Endodermal cell (in vitro differentiated cells): ENCODE measurements at regions not wholly inside any gene's neighbourhood (a gene's known extent, or its start where the extent isn't known, plus 50 kb on each side); places are given as distances from the start of the nearest gene placed in this dataset.

ENCODE experiments used
- DNase-seq: peaks from one replicate; pipeline ENCODE4 v3.0.0-alpha.2; 2017
- H3K27ac ChIP-seq: 2 replicates; pipeline ENCODE4 v1.5.1; 2013; ENCODE audit warnings: mild to moderate bottlenecking, low read depth, low read length, moderate library complexity
- H3K27me3 ChIP-seq: 2 replicates; pipeline ENCODE4 v1.6.1; 2013; ENCODE audit warnings: mild to moderate bottlenecking, low read length, moderate library complexity; ENCODE audit not compliant: insufficient read depth, control insufficient read depth, poor library complexity, severe bottlenecking
- H3K36me3 ChIP-seq: 2 replicates; pipeline ENCODE4 v1.7.0; 2013; ENCODE audit warnings: mild to moderate bottlenecking, low read length, moderate library complexity; ENCODE audit not compliant: control insufficient read depth, insufficient read depth
- H3K4me1 ChIP-seq: one replicate; pipeline ENCODE4 v1.7.0; 2013; ENCODE audit warnings: low read length; ENCODE audit not compliant: control insufficient read depth, insufficient read depth
- H3K4me3 ChIP-seq: 2 replicates; pipeline ENCODE4 v1.5.1; 2013; ENCODE audit warnings: mild to moderate bottlenecking, low read length, moderate library complexity
- H3K9ac ChIP-seq: 2 replicates; pipeline ENCODE4 v1.6.1; 2013; ENCODE audit warnings: mild to moderate bottlenecking, low read length, moderate library complexity; ENCODE audit not compliant: poor library complexity, severe bottlenecking; ENCODE audit errors: extremely low read depth
- H3K9me3 ChIP-seq: 2 replicates; pipeline ENCODE4 v1.6.1; 2013; ENCODE audit warnings: mild to moderate bottlenecking, low read length, moderate library complexity; ENCODE audit not compliant: control insufficient read depth
- H3K27ac Mint-ChIP-seq: 2 replicates; pipeline ENCODE4 v1.8.0; 2020; ENCODE audit warnings: mixed read lengths
- H3K27me3 Mint-ChIP-seq: 2 replicates; pipeline ENCODE4 v1.8.0; 2021; ENCODE audit warnings: mild to moderate bottlenecking, mixed read lengths; ENCODE audit not compliant: insufficient read depth
- H3K36me3 Mint-ChIP-seq: 2 replicates; pipeline ENCODE4 v1.8.0; 2020; ENCODE audit warnings: low read depth, mixed read lengths
- H3K4me1 Mint-ChIP-seq: 2 replicates; pipeline ENCODE4 v1.8.0; 2020; ENCODE audit warnings: mixed read lengths
- H3K4me3 Mint-ChIP-seq: 2 replicates; pipeline ENCODE4 v1.8.0; 2020; ENCODE audit warnings: mild to moderate bottlenecking, moderate library complexity, mixed read lengths
- H3K9me3 Mint-ChIP-seq: 2 replicates; pipeline ENCODE4 v1.8.0; 2020; ENCODE audit warnings: mild to moderate bottlenecking, mixed read lengths
- CTCF ChIP-seq: fragments of 200-600 bp; sonication (generic); conservative IDR thresholded peaks from 2 replicates; pipeline ENCODE4 v1.5.0; 2021; ENCODE audit warnings: antibody characterized with exemption, mild to moderate bottlenecking
- WGBS, 2 experiments: methylation state at CpG; one replicate each; pipeline versions ENCODE4 v1.1.5 to v1.1.7; 2013; ENCODE audit warnings: missing lambda C conversion rate in 2 of 2, mixed read lengths in 1 of 2; ENCODE audit not compliant: insufficient coverage in 1 of 2, insufficient read length in 1 of 2; 5-methylcytosine and 5-hydroxymethylcytosine counted together

- no peak overlapping the region for H3K4me3 Mint-ChIP-seq
- Histone ChIP-seq H3K4me1 (peaks cover 2% of the 10 kb centered on the region), H3K9me3 (no peaks in the 10 kb centered on the region), H3K4me3 (no peak overlapping the region), H3K27me3 (no peaks in the 10 kb centered on the region), H3K36me3 (no peaks in the 10 kb centered on the region), H3K9ac (no peak overlapping the region), H3K27ac (no peak overlapping the region)
- TF ChIP-seq CTCF: no peak
- DNase-seq: no peak
- H3K27me3 Mint-ChIP-seq: no peaks in the 10 kb centered on the region
- no peak overlapping the region for H3K27ac Mint-ChIP-seq
- H3K4me1 Mint-ChIP-seq: peaks cover 4% of the 10 kb centered on the region
- WGBS, 2 experiments: 100% methylated on average over 1 of the region's 2 CpGs; no CpG with 5 or more reads in 1 of the 2 experiments
- H3K9me3 Mint-ChIP-seq: peaks cover 53% of the 10 kb centered on the region
- H3K36me3 Mint-ChIP-seq: peaks cover 3% of the 10 kb centered on the region
These were observed 305.8 kb upstream of the GRIA3 start for GRCh38 chrX:122878269-122878668.

GRCh38 chrX:122880952-122881351, 303.1 kb upstream of the GRIA3 start:
- peak overlapping the region; percentile 30 for H3K27ac Mint-ChIP-seq
- Histone ChIP-seq H3K36me3 (no peaks in the 10 kb centered on the region), H3K27me3 (no peaks in the 10 kb centered on the region), H3K27ac (no peak overlapping the region), H3K9ac (no peak overlapping the region), H3K4me1 (peaks cover 2% of the 10 kb centered on the region), H3K9me3 (no peaks in the 10 kb centered on the region), H3K4me3 (no peak overlapping the region)
- no peak for TF ChIP-seq CTCF
- H3K4me3 Mint-ChIP-seq: no peak overlapping the region
- peaks cover 59% of the 10 kb centered on the region for H3K9me3 Mint-ChIP-seq
- H3K27me3 Mint-ChIP-seq: no peaks in the 10 kb centered on the region
- peaks cover 3% of the 10 kb centered on the region for H3K36me3 Mint-ChIP-seq
- DNase-seq: peak; percentile 42
- H3K4me1 Mint-ChIP-seq: peaks cover 4% of the 10 kb centered on the region
- WGBS, 2 experiments: 80% methylated on average over 3 of the region's 3 CpGs; no CpG with 5 or more reads in 1 of the 2 experiments

- Mint-ChIP-seq H3K36me3 (no peaks in the 10 kb centered on the region), H3K9me3 (peaks cover 28% of the 10 kb centered on the region)
These were observed 293.3 kb upstream of the GRIA3 start for GRCh38 chrX:122890729-122891128.

More at GRCh38 chrX:122890729-122891128, 293.3 kb upstream of the GRIA3 start:
- Mint-ChIP-seq H3K4me1 (no peaks in the 10 kb centered on the region), H3K4me3 (no peak overlapping the region), H3K27ac (no peak overlapping the region), H3K27me3 (no peaks in the 10 kb centered on the region)
- no peak overlapping the region for H3K9ac ChIP-seq
- TF ChIP-seq CTCF: no peak
- no peak overlapping the region for H3K4me3 ChIP-seq
- H3K27me3 ChIP-seq: no peaks in the 10 kb centered on the region
- no peaks in the 10 kb centered on the region for H3K9me3 ChIP-seq
- H3K27ac ChIP-seq: no peak overlapping the region
- no peaks in the 10 kb centered on the region for H3K4me1 ChIP-seq
- no peak for DNase-seq
- H3K36me3 ChIP-seq: no peaks in the 10 kb centered on the region
